ENCODE measurements at regions not wholly inside any gene's neighbourhood (a gene's known extent, or its start where the extent isn't known, plus 50 kb on each side); places are given as distances from the start of the nearest gene placed in this dataset.

DNA sequence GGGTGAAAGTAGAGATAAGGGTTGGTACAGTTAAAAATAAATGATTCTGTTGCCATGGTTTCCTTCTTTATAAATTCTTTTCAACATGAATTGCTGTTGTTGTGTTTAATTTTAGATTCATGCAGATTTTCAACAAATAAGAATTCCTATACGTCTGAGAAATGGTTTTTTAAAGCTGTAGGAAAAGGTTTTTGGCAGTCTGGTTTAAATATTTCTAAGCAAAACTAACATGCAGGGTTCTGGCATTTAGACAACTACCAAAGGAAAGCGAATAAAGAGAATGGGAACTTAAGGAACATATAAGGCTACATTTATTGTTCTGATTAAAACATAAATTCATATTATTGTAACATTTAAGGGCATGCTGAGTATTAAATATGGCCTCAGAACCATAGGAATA lies 203.0 kb upstream of the MIR17HG start:
- Histone ChIP-seq H3K9me3 (ENCODE audit: control insufficient read depth in 4 of 4, low read length in 3 of 4) (no peaks in the 10 kb centered on the region), H3K9ac (ENCODE audit: low read depth in 1 of 2, low read length in 2 of 2) (no peak overlapping the region), H3K36me3 (ENCODE audit: control insufficient read depth in 4 of 4, insufficient read depth in 3 of 4, low read depth in 1 of 4, low read length in 3 of 4) (no peaks in the 10 kb centered on the region), H3K4me3 (ENCODE audit: low read depth in 1 of 3, low read length in 3 of 3) (no peak overlapping the region), H3K27ac (ENCODE audit: low read depth in 1 of 2, low read length in 2 of 2) (no peak overlapping the region), H3K27me3 (ENCODE audit: control insufficient read depth in 4 of 4, insufficient read depth in 4 of 4, low read length in 3 of 4) (peaks cover 0 to 8% (median 0%) of the 10 kb centered on the region in 4 donors), H3K4me1 (ENCODE audit: control insufficient read depth in 4 of 4, insufficient read depth in 4 of 4, low read length in 3 of 4) (no peaks in the 10 kb centered on the region)
- 71% methylated on average over 2 of the region's 2 CpGs for WGBS
- TF ChIP-seq JUND (IDR thresholded peaks at IDR 0.05) (no peak), HNF4A (conservative IDR thresholded peaks at IDR 0.05) (no peak), NR2F2 (IDR thresholded peaks at IDR 0.05) (no peak), RXRA (IDR thresholded peaks at IDR 0.05) (no peak), ZBTB33 (IDR thresholded peaks at IDR 0.05) (no peak), SP1 (IDR thresholded peaks at IDR 0.05) (no peak), RAD21 (IDR thresholded peaks at IDR 0.05) (no peak), GABPA (IDR thresholded peaks at IDR 0.05 in 1 of 2, conservative IDR thresholded peaks at IDR 0.05 in 1 of 2) (no peak), HNF4G (IDR thresholded peaks at IDR 0.05) (no peak), ATF3 (IDR thresholded peaks at IDR 0.05) (no peak), TAF1 (conservative IDR thresholded peaks at IDR 0.05) (no peak), FOXA2 (IDR thresholded peaks at IDR 0.05) (no peak), YY1 (IDR thresholded peaks at IDR 0.05) (no peak), CTCF (IDR thresholded peaks at IDR 0.05; ENCODE audit: low read depth, low read length, missing input control) (no peak), EGR1 (IDR thresholded peaks at IDR 0.05; ENCODE audit: low read depth in 2 of 2) (no peak)
- TF ChIP-seq, protein P1, sequence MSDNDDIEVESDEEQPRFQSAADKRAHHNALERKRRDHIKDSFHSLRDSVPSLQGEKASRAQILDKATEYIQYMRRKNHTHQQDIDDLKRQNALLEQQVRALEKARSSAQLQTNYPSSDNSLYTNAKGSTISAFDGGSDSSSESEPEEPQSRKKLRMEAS (IDR thresholded peaks at IDR 0.05): no peak
- TF ChIP-seq, protein P2, sequence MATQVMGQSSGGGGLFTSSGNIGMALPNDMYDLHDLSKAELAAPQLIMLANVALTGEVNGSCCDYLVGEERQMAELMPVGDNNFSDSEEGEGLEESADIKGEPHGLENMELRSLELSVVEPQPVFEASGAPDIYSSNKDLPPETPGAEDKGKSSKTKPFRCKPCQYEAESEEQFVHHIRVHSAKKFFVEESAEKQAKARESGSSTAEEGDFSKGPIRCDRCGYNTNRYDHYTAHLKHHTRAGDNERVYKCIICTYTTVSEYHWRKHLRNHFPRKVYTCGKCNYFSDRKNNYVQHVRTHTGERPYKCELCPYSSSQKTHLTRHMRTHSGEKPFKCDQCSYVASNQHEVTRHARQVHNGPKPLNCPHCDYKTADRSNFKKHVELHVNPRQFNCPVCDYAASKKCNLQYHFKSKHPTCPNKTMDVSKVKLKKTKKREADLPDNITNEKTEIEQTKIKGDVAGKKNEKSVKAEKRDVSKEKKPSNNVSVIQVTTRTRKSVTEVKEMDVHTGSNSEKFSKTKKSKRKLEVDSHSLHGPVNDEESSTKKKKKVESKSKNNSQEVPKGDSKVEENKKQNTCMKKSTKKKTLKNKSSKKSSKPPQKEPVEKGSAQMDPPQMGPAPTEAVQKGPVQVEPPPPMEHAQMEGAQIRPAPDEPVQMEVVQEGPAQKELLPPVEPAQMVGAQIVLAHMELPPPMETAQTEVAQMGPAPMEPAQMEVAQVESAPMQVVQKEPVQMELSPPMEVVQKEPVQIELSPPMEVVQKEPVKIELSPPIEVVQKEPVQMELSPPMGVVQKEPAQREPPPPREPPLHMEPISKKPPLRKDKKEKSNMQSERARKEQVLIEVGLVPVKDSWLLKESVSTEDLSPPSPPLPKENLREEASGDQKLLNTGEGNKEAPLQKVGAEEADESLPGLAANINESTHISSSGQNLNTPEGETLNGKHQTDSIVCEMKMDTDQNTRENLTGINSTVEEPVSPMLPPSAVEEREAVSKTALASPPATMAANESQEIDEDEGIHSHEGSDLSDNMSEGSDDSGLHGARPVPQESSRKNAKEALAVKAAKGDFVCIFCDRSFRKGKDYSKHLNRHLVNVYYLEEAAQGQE (IDR thresholded peaks at IDR 0.05): no peak
- DNase-seq (ENCODE audit: low spot score): no peak

All from liver (tissue), 8 donors.